GM21390 (cell line): ENCODE measurements at regions not wholly inside any gene's neighbourhood (a gene's known extent, or its start where the extent isn't known, plus 50 kb on each side); places are given as distances from the start of the nearest gene placed in this dataset.

Experiments used
- ATAC-seq: cut with Tn5 transposase; IDR thresholded peaks from one replicate; pipeline ENCODE4 v1.9.1; 2021; ENCODE audit not compliant: unreplicated experiment

DNA sequence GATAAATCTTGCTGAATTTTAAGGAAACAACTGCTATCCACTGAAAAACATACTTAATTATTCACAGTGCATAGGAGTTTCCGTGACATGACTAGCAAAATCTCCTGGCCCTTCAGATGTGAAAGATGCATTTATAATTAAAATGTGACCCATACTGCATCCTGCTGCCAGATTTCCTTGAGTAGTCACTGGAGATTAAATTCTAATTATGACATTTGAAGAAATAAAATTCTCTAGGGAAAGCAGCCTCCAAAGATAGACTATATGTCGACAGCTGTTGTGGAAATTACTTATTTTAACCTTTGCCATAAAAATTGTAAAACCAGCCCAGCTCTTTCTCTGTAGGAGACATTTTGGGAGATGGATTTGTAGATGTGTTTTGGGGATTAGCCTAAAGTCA is 193.6 kb upstream of the SMC2 start:
- ATAC-seq, result no peak

DNA sequence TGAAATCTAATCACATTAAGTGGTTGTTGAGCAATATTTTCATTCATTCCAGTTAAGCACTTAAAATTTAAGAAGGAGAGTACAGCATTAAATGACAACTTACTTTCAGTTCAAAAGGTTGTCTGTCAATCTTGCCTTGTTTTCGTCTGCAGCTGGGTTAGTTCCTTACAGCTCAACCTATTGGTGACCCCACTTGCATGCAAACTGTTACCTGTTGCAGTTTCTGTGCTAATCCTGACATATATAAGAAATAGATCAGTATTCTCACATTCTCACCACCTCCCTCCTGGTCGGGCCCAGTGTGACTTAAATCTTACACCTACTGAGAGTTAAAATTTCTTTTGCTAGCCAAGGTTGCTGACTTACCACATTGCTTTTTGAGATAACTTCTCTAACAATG is 191.8 kb upstream of the SMC2 start:
- ATAC-seq, result no peak

DNA sequence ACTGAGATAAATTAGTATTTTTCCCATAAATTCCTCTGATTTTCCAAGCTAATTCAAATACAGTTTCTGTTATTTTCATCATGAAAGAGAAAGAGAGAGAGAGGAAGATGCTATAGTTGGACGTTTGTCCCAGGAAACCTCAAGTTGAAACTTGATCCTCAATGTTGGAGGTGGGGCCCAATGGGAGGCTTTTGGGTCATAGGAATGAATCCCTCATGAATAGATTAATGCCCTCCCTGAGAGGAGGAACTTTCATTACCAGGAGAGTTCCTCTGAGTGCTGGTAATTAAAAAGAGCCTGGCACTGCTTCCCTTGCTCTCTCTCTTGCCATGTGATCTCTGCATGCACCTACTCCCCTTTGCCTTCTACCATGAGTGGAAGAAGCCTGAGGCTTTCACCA is 189.9 kb upstream of the SMC2 start:
- no peak for ATAC-seq

DNA sequence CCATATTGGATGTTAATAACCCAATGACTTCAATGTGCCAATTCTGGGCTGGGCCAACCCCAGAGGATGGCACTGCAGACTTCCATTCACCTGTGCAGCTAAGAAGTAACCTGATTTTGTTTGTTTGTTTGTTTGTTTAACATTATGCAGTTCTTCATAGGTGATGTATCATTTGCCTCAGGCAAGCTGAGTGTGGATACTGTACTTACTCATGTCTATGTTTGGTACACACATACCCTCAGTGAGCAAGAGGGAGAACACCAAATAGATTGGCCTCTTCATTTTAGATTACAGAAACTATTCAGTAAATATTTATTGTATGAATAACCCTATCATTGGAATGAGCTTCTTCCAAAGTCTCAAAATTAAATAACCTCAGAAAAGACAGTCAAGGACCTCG is 180.2 kb upstream of the SMC2 start:
- ATAC-seq, result no peak

DNA sequence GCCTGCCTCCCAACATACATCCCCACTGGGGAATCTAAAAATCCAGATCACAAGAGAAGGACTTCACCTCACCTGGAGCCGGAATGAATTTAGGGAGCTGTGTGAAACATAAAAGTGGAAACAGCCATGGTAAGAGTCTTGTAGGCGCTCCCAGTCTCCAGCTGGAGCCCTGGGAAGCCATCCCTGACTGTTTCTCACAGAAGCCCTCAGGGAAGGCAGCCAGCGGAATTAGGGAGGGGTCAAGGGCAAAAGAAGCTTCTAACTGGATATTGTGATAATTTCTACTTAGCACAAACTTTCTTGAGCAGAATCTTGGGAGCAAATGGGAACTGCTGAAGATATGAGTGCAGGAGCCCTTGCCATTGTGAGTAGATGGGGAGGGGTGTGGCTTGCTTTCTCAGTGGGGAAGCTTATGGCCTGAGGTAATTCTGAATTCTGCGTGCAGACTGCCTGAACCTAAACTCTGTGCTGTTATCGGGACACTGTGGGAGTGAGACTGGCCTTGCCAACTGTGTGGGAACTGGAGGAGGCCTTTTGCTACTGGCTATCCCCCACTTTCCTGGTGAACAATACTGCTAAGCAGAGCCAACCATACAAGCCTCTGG is 174.4 kb upstream of the SMC2 start:
- no peak for ATAC-seq

DNA sequence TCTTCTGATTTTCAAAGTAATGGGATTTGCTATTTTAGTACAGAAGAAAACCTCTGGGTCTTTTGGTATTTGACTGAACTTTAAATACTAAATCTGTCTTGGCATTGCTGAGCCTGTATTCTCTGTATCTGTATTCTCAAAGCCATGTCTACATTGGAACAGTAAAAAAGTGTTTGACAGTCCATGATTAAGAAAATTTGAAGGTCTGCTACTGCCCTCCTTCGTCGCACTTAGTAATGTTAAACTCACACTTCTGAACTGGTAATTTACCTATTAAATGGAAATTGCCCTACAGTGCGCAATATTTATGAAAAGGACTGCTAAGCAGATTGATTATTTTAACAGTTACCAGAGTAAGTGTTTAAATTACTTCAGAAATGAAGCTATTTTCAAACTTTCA is 165.7 kb upstream of the SMC2 start:
- ATAC-seq, result no peak

DNA sequence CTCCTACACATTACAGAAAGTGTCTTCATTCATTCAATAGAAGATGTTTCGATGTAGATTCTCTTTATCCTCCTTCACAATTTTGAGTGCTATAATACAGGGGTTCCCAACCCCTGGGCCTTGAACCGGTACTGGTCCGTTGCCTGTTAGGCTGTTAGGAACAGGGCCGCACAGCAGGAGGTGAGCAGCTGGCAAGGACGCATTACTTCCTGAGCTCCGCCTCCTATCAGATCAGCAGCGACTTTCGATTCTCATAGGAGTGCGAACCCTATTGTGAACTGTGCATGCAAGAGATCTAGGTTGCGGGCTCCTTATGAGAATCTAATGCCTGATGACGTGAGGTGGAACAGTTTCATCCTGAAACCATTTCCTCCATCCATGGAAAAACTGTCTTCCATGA is 153.0 kb upstream of the SMC2 start:
- no peak for ATAC-seq

DNA sequence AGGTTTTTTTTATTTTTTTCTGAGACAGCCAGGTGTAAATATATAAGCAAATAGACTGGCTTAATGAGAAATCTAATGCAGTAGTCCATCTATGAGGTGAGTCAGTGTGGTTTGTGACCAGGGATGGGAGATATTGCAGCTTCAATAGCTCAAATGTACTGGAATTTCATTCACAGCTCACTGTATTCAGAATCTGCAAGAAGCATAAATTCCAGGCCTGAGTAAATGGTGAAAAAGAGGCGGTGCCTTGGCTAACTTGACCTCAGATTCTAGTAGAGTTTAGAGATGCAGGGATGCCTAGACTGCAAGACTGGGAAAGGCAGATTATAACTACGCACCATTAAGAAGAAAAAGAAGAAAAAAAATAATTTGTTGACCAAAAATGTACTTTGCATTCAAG is 151.9 kb upstream of the SMC2 start:
- no peak for ATAC-seq

DNA sequence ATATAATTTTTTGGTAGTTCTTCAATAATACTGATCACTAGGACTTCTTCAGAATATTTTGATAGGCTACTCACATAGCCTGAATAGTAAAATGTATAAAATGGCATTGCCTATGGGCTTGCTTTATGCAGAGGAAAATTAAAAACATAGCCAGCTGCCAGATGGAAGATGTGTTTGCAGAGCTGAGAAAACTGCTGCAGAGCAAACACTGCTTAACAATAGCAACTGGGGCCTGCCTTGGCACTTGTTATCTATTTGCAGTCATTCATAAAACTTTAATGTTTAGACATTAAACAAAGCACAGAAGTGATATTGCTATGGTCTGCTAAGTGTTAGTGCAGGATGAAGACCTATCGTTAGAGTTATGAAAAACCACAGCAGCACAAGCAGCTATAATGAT is 151.5 kb upstream of the SMC2 start:
- no peak for ATAC-seq

DNA sequence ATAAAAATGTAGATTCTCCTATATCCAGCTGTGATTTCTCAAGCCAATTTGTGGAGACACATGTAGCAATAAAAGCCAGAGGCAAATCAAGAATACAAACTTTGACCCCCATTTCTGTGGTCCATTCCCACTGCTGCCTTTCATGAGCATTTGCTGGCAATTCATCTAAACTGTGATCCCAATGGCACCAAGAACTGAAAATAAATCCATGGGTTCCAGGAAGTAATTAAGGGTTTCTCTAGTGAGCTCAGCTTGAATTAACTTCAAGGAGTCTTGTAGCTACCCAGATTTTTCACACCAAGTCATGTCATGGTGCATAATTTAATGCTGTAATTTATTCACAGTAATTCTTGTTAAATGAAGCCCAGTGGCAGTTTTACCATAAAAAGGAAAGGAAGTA is 145.0 kb upstream of the SMC2 start:
- ATAC-seq, result no peak

DNA sequence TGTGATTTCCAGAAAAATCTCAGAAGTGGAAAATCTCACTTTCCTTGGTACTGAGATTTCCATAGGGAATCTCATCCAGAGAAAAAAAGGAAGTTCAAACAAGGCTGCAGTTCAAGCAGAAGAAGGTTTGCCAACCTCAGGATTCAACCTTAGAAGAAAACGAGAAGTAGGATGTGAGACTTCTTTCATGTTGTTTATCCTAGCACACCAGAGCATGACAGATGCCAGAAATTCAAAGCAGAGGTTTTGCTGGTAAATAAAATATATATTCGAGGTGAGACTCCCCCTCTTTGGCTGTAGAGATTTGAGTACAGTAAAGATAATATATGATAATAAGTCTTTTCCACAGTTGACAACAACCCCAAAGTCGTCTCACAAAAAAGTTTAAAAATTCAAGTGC is 116.9 kb upstream of the SMC2 start:
- no peak for ATAC-seq

DNA sequence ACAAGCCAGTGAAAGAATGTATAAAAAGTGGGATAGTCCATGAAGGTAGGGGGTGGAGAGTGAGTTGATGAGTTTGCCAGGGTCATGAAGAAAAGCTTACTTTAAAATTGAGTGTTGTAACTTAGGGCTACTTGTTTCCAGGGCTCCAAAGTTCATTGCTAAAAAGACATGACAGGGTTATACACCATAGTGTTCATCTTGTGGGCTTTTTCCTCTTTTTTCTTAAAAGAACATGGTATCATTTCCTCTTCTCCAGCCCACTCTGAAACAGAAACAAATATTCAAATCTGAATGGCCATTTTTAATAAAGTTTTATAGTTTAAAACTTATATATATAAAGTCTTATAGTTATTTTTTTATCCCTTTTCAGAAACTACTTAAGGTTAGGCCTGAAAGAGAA is 115.7 kb upstream of the SMC2 start:
- ATAC-seq, result no peak

DNA sequence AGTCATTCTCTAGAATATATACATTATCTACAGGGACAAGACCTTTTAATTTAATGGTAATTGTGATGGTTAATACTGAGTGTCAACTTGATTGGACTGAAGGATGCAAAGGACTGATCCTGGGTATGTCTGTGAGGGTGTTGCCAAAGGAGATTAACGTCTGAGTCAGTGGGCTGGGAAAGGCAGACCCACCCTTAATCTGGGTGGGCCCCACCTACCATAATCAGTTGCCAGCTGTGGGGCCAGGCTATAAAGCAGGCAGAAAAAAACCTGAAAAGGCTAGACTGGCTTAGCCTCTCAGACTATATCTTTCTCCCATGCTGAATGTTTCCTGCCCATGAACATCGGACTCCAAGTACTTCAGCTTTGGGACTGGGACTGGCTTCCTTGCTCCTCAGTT is 112.2 kb upstream of the SMC2 start:
- ATAC-seq, result no peak

DNA sequence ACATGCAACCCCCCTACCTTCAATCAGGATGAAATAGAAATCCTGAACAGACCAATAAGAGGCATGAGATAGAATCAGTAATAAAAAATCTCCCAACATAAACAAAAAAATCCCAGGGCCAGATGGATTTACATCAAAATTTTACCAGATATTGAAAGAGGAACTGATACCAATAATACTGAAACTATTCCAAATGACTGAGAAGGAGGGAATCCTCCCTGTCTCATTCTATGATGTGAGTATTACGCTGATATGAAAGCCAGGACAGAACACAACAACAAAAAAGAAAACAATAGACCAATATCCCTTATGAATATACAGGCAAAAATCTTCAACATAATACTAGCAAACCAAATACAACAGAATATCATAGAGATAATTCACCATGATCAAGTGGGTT is 109.0 kb upstream of the SMC2 start:
- no peak for ATAC-seq

DNA sequence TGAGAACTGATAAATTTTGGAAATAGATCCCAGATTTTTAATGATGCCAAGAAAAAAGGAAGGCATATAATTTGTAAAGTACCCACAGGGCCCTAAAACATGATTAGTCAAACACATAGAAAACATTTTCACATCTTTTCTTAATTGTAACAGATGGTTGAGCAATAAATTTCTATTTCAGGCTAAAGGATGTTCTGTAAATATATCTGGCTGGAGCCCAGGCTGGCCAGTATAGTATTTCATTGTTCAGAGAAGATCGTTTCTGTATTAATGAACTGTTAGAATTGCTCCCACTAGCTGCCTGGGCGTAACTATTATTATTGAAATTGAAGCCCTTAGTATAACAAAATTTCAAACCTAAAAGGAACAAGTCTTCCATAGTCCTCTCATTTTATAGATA is 105.3 kb upstream of the SMC2 start:
- ATAC-seq, result no peak

DNA sequence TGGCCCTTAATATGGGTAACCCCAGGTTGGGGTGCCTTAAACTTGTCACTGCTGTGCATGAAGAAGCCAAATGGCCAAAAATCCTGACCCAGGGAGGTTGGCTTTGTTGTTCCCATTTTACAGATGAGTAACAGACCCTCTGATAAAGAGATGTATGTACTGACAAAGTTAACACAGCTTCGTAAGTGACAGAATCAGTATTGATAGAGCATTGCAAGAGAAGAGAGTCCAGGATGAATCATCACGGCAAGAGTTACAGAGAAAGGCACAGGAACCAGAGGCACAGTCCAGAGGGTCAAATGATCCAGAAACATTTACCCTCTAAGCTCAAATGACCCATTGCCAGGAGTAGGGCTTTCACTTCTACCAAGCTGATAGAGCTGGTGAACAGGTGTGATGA is 103.8 kb upstream of the SMC2 start:
- ATAC-seq, result no peak

DNA sequence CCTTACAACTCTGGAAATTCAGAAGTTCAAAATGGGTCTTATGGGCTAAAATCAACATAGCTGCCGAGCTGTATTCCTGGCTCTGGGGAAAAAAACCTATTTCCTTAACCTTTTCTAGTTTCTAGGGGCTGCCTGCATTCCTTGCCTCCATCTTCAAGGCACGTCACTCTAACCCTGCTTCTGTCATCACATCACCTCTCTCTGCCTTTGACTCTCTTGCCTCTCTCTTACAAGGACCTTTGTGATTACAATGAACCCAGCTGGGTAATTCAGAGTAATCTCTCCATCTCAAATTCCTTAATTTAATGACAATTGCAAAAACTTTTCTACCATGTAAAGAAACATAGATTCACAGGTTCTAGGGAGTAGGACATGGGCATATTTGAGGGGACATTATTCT is 103.1 kb upstream of the SMC2 start:
- no peak for ATAC-seq

DNA sequence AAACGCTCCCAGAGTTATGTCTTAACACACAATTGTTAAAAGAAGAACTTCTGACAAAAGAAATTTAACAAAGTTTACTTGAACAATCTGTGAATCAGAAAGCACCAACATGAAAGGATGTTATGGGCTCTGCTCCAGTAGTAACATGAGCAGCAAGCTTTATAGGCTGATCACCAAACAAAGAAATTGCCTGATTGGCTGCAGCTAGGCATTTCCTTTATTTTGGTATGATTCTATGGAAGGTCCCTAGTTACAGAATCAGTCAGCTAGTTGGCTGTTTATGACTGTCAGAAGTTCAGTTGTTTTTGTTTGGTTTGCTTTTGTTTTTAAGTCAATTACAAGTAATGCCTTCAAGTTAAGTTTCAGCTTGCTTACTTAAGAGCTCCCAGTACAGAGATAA is 102.4 kb upstream of the SMC2 start:
- ATAC-seq, result peak; percentile 76

DNA sequence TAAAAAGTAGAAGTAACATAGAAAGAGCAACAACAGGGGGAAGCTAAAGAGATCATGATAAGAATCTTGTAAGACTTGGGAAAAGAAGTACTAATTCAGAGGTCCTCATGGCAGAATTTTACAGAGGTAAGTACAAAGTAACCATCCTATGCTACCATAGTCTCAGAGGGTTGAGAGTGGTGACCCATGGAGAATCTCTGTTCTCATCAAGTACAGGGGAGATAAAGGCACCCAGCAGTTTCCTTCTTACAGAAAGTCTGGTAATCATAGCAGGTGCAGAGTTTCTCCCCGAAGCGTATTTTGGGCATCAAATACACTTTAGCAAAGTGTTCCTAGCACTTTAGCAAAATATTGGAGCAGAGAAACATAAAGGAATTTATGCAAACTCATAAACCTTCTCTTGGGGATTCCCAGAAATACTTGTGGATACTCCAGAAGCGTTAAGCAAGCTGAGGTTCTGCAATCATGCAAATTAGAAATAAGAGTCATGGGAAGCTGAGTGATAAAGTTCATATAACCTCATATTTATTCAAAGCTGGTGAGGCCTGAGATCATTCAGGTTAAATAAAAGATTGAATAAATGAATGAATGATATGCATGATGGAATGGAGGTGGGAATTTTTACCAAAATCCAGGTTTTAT is 101.0 kb upstream of the SMC2 start:
- ATAC-seq, result no peak

DNA sequence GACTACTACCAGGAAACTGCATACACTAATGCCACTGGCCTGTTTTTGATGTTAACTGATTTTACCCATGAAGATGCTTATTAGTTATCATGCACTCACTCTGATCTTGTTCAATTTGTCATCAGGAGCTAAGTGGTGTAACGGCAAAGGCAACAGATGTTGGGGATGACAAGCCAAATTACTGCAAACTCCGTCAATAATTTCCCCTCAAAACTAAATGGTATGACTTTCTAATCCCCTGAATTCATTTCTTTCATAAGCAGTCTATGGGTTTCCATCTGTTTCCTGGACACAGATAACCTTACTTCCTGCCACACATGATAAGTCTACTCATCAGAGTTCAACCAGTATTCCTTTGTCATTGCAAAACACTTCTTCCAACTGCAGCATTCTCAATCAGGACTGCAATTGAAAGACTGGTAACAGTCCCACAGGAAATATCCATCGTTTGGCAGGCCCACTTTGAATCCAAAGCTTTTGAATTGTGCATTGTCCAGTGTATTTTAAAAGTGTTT is 96.2 kb upstream of the SMC2 start:
- no peak for ATAC-seq

DNA sequence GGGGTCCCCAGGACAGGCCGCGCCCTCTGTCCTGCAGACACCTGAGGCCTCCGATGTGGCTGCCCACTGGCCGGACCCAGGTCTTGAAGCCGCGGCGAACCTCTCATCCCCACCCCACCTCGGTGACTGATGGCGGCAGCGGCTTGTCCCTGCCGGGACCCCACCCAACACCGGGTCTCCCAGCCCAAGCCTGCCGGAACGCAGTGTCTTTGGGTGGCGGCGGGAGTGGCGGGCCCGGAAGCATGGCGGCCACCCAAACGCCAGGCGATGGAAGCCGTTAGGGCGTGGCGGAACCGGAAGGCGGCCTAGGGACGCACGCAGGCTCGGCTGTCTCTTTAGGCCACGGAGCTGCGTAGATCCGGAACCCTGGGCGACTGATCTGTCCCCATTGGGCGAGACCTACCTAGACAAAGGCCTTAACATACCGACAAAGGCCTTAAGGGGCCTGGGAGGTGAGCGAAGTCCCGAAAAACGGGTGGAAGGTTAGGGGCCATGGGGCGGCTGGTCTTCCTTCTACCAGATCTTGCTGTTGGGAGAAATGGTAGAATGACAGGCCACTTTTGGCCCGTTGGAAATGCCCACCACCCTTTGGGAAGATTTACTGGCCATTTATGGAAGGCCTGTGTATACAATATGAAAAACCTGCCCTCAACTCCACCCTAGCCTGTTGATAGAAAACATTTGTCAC is 94.6 kb upstream of the SMC2 start:
- ATAC-seq, result no peak

DNA sequence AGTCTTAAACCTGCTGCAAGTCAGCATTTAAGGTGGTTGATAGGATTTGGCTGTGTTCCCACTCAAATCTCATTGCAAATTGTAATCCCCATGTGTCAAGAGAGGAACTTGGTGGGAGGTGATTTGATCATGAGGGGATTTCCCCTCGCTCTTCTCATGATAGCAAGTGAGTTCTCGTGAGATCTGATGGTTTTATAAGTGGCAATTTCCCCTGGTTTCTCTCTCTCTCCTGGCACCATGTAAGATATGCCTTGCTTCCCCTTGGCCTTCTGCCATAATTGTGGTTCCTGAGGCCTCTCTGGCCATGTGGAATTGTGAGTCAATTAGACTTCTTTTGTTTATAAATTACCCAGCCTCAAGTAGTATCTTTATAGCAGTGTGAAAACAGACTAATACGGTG is 84.3 kb upstream of the SMC2 start:
- ATAC-seq, result no peak

DNA sequence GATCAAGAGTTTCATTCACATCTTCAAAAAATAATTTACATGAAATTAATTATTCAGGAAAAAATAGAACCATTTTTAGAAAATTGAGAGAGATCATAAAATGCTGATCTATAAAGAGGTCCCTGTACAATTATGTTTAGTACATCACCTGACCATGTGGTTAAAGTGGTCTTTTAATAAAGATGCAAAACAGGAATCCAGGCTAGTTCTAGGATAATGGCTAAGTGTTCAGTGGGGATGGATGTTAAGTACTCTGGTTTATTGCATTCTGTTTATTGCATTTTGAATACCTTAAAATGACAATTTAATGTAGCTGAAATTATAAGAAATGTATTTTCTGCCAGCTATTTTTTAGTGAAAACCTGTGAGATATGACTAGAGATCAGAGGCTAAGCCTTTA is 72.0 kb upstream of the SMC2 start:
- ATAC-seq, result no peak
